ENCODE measurements at regions not wholly inside any gene's neighbourhood (a gene's known extent, or its start where the extent isn't known, plus 50 kb on each side); places are given as distances from the start of the nearest gene placed in this dataset.

DNA sequence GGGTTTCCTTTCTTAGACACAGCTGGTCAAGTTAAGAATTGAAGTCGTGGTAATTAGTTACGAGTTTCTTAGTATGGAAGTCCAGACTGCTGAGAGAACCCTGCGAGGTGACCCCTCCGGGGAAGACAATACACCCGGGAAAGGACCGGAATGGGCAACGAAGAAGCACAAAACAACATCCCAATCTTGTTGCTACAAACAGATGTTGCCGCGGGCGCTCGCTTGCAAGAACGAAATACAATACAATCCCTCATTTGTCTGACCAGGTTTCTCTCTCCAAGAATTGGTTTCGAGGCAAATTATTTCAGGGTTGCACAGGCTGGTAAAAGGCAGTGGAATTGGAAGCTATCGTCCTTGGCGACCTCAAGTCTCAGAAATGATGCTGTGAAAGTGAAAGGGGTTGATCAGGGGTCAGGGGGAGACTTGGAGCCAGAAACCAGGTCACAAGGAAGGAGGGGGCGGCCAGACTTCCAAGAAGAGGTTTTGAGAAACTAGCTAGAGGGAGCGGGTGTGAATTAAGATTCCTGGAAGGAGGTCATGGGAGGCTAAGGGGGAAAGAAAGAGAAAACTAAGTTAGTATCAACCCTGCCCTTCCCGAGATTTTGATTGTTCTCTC lies 401.9 kb downstream of the HRH4 start:
- TF ChIP-seq GATA3 (IDR thresholded peaks at IDR 0.05; ENCODE audit: low read depth, low read length) (no peak), GATA2 (IDR thresholded peaks at IDR 0.05; ENCODE audit: low read depth, low read length) (no peak)
